HepG2 (cell line): ENCODE measurements at regions not wholly inside any gene's neighbourhood (a gene's known extent, or its start where the extent isn't known, plus 50 kb on each side); places are given as distances from the start of the nearest gene placed in this dataset.

ENCODE experiments used
- CREM ChIP-seq, 2 experiments: sonication (generic) in 1 of 2; formaldehyde crosslinking in 1 of 2; IDR thresholded peaks; 2 replicates each; pipeline versions ENCODE4 v1.4.0 to v1.6.1; 2016 to 2020; ENCODE audit warnings: antibody characterized with exemption in 1 of 2, mild to moderate bottlenecking in 1 of 2, missing genetic modification reagents in 1 of 2
- CTCF ChIP-seq: sonication (generic); formaldehyde crosslinking; IDR thresholded peaks from 2 replicates; pipeline ENCODE4 v1.5.0; 2020; ENCODE audit warnings: mild to moderate bottlenecking, missing genetic modification reagents, moderate library complexity
- FOXO4 ChIP-seq: sonication (generic); formaldehyde crosslinking; conservative IDR thresholded peaks from 2 replicates; pipeline ENCODE4 v1.8.1; 2023; ENCODE audit warnings: missing genetic modification reagents
- HNRNPLL ChIP-seq: fragments of 200-400 bp; formaldehyde crosslinking; IDR thresholded peaks from 2 replicates; pipeline ENCODE4 v1.6.1; 2017; ENCODE audit warnings: mild to moderate bottlenecking, low read depth, low read length; ENCODE audit not compliant: poor library complexity, severe bottlenecking
- JUNB ChIP-seq: sonication (generic); formaldehyde crosslinking; IDR thresholded peaks from 2 replicates; pipeline ENCODE4 v1.8.0; 2022; ENCODE audit warnings: missing genetic modification reagents, mild to moderate bottlenecking, borderline replicate concordance
- MAX ChIP-seq: IDR thresholded peaks from 2 replicates; pipeline ENCODE4 v1.6.1; 2012; ENCODE audit warnings: inconsistent platforms
- MYC ChIP-seq: sonication (generic); formaldehyde crosslinking; IDR thresholded peaks from 2 replicates; pipeline ENCODE4 v1.9.0; 2021; ENCODE audit warnings: missing genetic modification reagents, borderline replicate concordance
- NFRKB ChIP-seq: fragments of 450-650 bp; IDR thresholded peaks from 2 replicates; pipeline ENCODE4 v1.6.1; 2017
- POLR2A ChIP-seq, 2 experiments: IDR thresholded peaks; 2 replicates each; pipeline ENCODE4 v1.6.1; 2011; ENCODE audit warnings: low read depth in 2 of 2, low read length in 2 of 2, mild to moderate bottlenecking in 1 of 2, moderate library complexity in 1 of 2; ENCODE audit not compliant: insufficient read depth in 1 of 2
- RARA ChIP-seq: IDR thresholded peaks from 2 replicates; pipeline ENCODE4 v1.6.1; 2016; ENCODE audit warnings: missing genetic modification reagents, missing compliant biosample characterization
- ZBTB40 ChIP-seq, 2 experiments: fragments of 450-650 bp in 1 of 2; sonication (generic) in 1 of 2; formaldehyde crosslinking in 1 of 2; IDR thresholded peaks; 2 replicates each; pipeline versions ENCODE4 v1.6.1 to v1.8.0; 2016 to 2022; ENCODE audit warnings: antibody characterized with exemption in 1 of 2, mild to moderate bottlenecking in 1 of 2, missing genetic modification reagents in 1 of 2
- ZNF407 ChIP-seq: sonication (generic); formaldehyde crosslinking; IDR thresholded peaks from one replicate; pipeline ENCODE4 v1.5.1; 2020; ENCODE audit warnings: mild to moderate bottlenecking, missing genetic modification reagents; ENCODE audit errors: not compliant biosample characterization

GRCh38 chr5:7274203-7274602 is 121.7 kb upstream of the ADCY2 start:
- TF ChIP-seq NFRKB = no peak
- no peak for TF ChIP-seq ZBTB40 (IDR thresholded peaks at IDR 0.05)
- TF ChIP-seq ZBTB40 (CRISPR knock-in tag; IDR thresholded peaks at IDR 0.05) = no peak
- no peak for TF ChIP-seq POLR2A (IDR thresholded peaks at IDR 0.05; ENCODE audit: insufficient read depth in 1 of 2, low read depth in 2 of 2, low read length in 2 of 2)
- TF ChIP-seq MAX = no peak
- no peak for TF ChIP-seq FOXO4 (CRISPR knock-in tag)
- TF ChIP-seq CREM (IDR thresholded peaks at IDR 0.05) = no peak
- TF ChIP-seq CREM (CRISPR knock-in tag; IDR thresholded peaks at IDR 0.05) = no peak
- TF ChIP-seq MYC (CRISPR knock-in tag) = no peak
- no peak for TF ChIP-seq HNRNPLL
- no peak for TF ChIP-seq RARA (CRISPR knock-in tag)
- TF ChIP-seq JUNB (CRISPR knock-in tag) = no peak
- no peak for TF ChIP-seq CTCF
- TF ChIP-seq ZNF407 (CRISPR knock-in tag) = no peak
